KBM-7 (cell line): ENCODE measurements at regions not wholly inside any gene's neighbourhood (a gene's known extent, or its start where the extent isn't known, plus 50 kb on each side); places are given as distances from the start of the nearest gene placed in this dataset.

Source experiments
- DNase-seq: peaks from one replicate; pipeline ENCODE4 v3.0.0-alpha.2; 2015
- in situ Hi-C: fragments of 300-500 bp; cut with MboI; formaldehyde crosslinking; loops from 2 replicates; pipeline ENCODE4 v1.14.3; 2020; ENCODE audit warnings: low sequenced_read_pairs, low pct_unique_long_range_greater_than_20kb, mixed read lengths

DNA sequence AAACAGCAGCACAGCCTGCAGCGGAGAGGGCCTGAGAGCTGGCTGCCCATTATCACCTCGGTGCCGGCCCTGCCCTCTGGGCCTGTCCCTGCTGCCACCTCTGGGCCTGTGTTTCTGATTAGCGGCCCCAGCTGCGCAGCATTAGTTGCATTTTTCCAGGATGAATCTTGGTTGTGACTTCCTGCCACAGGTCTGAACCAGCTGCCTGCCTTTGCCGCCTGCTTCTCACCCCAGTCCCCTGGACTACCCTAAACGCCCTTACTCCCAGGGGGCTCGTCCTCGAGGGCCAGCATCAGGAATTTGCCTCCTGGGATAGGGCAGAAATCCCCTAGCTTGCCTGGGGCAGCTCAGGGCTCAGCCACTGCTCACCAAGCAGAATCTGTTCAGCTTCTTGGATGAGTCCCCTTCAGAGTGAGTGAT, 342.8 kb downstream of the DYSF start:
- no peak for DNase-seq
- in situ Hi-C loops: no loop called here

GRCh38 chr2:71795486-71795885, 342.1 kb downstream of the DYSF start:
- DNase-seq: no peak
- in situ Hi-C loops: no loop called here

GRCh38 chr2:71794611-71795010, 341.2 kb downstream of the DYSF start:
- DNase-seq: no peak
- in situ Hi-C loops: no loop called here

DNA sequence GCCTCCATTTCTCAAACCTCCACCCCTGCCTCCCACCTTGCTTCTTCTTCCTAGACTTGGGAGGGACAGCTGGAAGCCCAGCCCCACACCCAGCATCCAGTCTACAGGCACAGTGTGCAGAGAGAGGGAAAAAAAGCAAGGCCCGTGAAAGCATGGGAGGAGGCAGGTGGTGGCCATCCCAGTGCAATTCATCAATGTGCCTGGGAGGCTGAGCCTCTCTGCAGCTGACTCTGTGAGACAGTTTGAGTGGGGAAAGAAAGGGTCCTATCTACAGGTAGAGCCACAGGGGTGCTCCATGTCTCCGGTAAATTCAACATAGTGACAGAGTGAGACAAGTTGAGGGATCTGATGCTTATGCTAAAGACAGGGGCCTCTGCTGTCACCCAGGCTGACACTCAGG, 340.6 kb downstream of the DYSF start:
- in situ Hi-C loops: no loop called here
- DNase-seq: no peak

DNA sequence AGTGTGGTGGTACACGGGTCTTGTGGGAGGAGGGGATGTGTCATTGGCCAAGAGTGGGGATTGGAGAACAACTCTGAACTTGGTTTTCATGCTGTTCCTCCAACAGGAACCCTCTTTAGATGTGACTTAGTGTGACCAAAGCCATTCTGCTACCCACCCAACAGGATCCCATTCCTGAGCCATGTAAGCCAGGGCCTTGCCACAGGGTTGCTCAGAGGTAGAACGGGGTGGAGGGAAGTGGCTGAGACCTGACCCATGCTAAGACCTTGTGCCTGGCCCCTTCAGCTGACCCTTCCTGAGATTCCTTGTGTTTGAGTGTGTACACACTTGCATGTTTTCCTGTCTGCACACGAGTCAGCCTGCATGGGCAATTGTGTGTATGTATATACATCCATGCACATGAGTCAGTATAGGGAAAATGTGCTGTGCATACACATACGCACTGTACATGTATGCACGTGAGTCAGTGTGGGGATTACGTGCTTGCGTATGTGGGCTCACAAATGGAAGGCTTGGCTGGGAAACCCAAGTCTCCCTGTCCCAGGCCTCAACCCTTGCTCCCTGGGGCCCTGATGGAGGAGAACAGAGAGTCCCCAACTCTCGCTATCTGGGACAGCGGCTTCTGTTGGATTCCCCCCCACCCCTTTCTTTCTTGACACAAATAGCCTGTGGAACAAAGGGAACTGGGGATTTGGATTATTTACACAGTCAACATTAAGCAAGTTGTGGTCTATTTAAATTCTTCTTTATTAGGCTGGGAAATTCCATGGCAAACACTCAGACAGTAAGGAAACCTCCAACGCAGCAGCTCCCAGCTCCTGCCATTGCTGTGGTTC, 339.8 kb downstream of the DYSF start:
- in situ Hi-C loops: no loop called here
- DNase-seq: no peak

DNA sequence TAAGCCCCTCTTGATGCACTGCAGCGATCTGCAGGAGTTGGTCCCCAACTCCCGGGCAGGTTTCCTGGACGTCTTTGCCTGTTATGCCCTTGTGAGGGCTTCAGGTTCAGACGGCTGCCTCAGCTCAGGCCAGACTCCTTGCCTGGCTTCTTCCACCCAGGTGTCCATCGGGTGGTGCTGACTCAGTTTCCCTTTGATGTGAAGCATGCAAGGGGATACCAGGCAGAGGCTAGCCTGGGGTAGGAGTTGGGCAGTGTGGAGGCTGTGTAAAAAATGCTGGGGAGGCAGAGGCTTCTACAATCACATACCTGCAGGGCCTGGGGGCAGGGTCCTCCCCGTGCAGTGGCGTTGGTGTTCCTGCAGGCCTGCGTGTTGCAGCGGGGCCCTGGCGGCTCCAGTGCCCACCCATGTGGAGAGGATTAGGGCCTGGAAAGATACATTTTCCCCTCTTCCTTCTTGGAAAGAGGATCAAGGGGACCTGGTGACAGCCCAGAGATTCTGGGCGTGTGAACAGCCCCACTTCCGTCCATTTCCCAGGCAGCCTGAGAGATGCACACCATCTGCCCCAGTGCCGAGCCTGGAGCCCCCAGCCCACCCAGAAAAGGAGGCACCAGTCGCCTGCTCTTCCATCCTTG, 338.3 kb downstream of the DYSF start:
- in situ Hi-C loops: no loop called here

DNA sequence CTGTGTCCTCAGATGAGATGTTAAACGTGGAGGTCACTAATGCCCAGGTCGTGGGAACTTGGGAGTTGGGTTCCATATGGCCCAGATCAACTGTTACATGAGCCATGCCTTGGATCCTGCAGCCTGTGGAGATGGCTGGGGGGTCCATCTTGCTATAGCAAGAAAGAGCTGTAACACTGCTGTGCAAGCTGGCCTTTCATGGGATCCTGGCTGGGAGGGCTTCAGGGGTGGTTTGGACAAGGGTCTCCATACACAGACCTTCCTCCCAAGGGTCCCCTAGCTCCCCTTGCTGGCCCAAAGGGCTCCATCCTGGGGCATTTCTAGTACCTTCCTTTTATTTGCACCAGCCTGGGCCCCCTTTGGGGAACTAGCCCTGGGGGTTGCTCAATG, 337.7 kb downstream of the DYSF start:
- in situ Hi-C loops: no loop called here
- no peak for DNase-seq

More for the DNA sequence above, 338.3 kb downstream of the DYSF start:
- no peak for DNase-seq

GRCh38 chr2:71790226-71791060, 337.1 kb downstream of the DYSF start:
- in situ Hi-C loops: no loop called here
- no peak for DNase-seq

DNA sequence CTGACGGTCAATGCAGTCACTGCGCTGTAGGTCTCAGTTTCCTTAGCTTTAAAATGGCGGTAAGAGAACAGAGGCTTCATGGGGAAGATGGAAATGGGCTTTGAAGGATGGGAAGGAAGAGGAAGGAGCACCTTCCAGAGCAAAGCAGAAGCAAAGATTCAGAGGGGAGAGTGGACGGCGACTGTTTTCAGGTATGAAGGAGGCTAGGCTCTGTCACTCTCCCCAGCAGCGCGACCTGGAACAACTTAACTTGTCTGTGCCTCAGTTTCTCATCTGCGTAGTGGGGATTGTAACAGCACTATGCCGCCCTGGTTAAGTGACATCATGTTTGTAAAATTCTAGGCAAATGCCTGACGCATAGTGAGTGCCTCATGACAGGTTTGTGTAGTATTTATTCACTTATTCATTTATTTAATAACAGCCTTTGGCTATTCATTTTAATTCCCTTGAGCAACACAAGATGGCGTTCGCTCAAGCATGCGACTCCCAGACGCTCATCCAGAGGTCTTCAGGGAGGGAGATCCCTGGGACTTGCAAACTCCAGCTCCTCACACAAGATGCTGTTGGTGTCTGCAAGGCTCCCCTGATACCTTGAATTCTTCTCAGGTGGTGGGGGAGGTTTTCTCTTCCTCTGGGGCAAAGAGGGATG, 336.3 kb downstream of the DYSF start:
- no peak for DNase-seq
- in situ Hi-C loops: no loop called here

GRCh38 chr2:71788601-71789240, 335.4 kb downstream of the DYSF start:
- in situ Hi-C loops: no loop called here
- no peak for DNase-seq

- in situ Hi-C loops: no loop called here
- no peak for DNase-seq
Observed at GRCh38 chr2:71788186-71788525, 334.8 kb downstream of the DYSF start.

- in situ Hi-C loops: no loop called here
Observed at GRCh38 chr2:71787476-71788185, 334.3 kb downstream of the DYSF start.

GRCh38 chr2:71787108-71787415, 333.7 kb downstream of the DYSF start:
- in situ Hi-C loops: no loop called here
- no peak for DNase-seq

More at GRCh38 chr2:71787476-71788185, 334.3 kb downstream of the DYSF start:
- DNase-seq: no peak

DNA sequence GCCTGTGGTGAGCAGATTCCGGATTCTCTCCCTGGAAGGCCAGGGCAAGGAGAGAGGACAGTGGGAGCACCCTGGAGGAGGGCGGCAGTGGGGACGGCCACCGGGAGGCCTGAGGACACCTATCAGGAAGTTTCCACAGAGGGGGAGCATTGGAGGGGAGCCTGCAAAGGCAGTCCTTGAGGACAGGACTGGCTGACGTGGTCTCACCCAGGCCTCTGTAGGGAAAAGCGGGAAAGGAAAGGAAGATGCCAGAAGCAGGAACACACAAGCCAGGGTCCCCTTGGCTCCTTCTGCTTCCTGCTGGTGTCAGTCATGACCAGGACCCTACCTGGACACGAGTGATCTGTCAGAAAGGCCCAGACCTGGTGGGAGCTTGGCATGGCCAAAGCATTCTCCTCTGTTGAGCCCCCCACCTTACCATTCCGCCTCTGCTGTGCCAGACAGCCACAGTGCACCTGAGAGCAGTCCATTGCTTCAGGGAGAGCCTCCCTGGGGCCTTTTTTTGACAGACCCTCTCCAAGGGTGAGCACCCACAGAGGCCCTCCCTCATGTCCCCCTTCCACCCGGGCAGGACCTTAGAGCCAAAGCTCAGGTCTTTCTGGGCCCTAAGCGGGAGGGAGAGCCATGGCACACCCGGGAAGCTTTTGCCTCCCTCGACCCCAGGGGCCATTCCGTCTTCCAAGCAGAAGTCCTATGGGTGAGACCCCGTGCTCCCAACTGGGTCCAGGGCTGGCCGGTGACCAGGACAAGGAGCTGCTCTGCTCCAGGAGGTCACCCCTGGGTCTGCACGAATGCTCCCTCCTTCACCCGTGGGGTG, 333.1 kb downstream of the DYSF start:
- in situ Hi-C loops: no loop called here

DNA sequence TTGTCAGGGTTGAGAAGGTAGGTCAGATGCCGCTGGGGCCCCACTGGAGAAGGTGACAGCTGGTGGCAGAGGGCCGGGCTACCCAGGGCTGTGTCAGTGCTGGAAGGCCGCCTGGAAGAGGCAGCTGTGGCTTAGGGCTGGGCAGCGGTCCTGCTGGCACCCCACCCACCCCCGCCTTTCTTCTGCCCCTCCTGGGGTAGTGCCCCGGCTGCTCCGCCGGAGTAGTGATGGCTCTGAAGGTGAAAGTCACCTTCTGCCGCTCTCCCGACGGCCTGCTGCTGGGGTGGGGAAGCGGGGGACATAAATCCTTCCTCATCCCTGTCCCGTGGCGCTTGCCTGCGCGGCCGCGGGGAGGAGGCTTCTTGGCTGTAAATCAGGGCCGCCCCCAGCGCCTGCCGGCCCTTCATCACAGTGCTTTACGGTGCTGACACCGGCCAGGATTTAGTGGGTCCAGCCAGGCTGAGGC, 332.2 kb downstream of the DYSF start:
- in situ Hi-C loops: no loop called here
- no peak for DNase-seq

More for the DNA sequence above, 333.1 kb downstream of the DYSF start:
- DNase-seq: no peak

DNA sequence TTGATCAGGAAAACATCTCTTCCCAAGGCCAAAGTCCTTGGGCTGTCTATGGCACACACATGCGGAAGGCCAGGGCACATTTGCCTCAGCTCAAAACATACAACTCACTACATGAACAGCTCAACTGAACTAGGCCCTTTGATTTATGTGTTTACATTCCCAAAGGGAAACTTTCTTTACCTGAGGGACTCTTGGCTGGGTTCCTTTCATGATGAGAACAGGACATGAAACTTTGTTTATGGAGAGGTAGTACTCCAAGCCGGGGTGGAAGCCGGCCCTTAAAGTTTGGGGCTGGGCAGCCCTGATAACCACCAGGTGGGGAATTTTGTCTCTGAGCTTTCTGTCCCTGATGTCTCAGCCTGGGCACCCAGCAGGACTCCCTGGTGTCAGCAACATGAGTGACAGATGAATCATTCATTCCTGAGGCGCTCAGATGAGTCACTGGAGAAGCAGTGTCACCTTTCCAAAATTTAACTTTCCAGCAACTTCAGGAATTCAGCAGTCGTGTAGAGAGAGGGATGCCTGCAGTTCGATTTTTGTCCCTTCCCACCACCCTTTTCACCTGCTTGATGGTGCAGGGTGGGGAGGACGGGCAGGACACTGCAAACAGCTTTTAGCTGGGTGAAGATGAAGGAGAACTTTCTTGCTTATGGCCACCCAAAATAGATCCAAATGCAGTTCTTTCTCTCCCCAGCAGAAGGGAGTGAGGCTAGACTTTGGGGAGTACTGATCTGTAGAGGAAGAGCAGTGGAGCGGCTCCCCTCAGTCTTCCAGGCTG, 331.6 kb downstream of the DYSF start:
- no peak for DNase-seq
- in situ Hi-C loops: no loop called here

DNA sequence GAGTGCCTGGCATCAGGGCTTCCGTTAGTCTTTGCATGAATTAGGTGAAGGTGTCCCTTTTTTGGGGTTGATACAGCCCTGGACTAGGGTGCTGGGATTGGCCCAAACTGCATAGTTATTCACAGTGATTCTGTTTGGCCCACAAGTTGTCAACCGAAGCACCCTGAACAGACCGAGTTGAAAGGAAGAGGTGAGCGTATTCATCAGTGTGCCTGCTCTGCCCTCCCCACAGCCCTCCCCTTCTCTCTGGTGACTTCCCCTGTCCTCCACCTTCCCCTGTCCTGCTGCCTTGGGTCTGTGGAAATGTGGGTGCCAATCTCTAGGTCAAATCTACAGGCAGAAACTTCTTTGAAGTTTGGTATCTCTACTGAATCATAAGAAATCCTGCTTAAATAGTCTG, 330.5 kb downstream of the DYSF start:
- DNase-seq: no peak
- in situ Hi-C loops: no loop called here
